GM19351 (cell line): ENCODE measurements at regions not wholly inside any gene's neighbourhood (a gene's known extent, or its start where the extent isn't known, plus 50 kb on each side); places are given as distances from the start of the nearest gene placed in this dataset.

ENCODE experiments used
- ATAC-seq: cut with Tn5 transposase; IDR thresholded peaks from one replicate; pipeline ENCODE4 v1.9.1; 2021; ENCODE audit warnings: mild to moderate bottlenecking, moderate library complexity; ENCODE audit not compliant: unreplicated experiment

- no peak for ATAC-seq
These were observed 644.8 kb upstream of the PKN2 start for GRCh38 chr1:88039240-88039639.

- ATAC-seq = no peak
These were observed 640.2 kb upstream of the PKN2 start for GRCh38 chr1:88043834-88044233.

GRCh38 chr1:88052167-88052566 lies 631.9 kb upstream of the PKN2 start:
- ATAC-seq = no peak

DNA sequence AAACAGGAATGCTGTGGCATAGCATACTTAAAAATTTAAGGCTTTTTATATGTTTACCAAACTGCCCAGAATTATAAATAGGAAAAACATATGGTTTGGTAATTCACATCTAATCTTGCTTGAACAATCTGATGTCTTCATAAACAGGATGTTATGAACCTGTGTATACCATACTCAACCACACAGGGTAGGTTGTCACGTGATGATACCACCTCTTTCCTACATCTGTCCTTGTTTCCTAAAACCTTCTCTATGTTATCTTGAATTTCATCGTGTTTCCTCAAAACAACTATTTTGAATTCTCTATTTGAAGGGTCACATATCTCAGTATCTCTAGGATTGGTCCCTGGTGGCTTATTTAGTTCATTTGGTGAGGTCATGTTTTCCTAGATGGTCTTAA lies 631.0 kb upstream of the PKN2 start:
- ATAC-seq = no peak

- ATAC-seq = no peak
These were observed 627.2 kb upstream of the PKN2 start for GRCh38 chr1:88056881-88057280.

- ATAC-seq = no peak
These were observed 625.9 kb upstream of the PKN2 start for GRCh38 chr1:88058205-88058604.

GRCh38 chr1:88060112-88060673 lies 623.9 kb upstream of the PKN2 start:
- no peak for ATAC-seq

DNA sequence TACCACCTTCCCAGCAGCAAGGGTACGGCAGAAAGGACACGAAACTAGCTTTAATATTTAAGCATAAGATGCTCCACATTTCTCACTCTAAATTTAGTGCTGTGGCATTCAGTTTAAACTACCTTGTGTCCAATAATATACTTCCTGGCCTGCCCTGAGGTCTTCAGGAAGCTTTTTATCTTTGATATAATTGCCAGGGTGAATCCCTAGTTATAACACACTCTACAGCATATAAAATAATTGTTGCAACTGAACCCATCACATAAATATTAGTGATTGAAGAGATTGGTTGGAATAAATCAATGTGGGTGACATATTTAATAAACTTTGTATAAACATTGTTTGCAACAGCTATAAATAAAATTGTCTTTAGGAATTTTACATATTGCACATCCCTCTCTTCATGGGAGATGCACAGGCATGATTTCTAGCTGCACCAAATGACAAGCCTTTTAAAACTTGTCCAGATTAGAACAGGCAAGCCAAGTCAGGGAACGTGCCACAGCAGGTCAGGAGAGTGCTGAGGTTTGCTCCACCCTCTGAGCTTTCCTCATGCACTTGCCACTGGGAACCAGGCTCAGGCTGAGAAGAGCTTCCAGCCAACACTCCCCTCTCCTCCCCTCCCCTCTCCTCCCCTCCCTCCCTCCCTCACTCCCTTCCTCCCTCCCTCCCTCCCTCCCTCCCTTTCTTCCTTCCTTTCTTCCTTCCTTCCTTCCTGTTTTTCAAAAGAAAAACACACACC lies 623.2 kb upstream of the PKN2 start:
- no peak for ATAC-seq

- peak; percentile 91 for ATAC-seq
These were observed 622.4 kb upstream of the PKN2 start for GRCh38 chr1:88061492-88062177.

DNA sequence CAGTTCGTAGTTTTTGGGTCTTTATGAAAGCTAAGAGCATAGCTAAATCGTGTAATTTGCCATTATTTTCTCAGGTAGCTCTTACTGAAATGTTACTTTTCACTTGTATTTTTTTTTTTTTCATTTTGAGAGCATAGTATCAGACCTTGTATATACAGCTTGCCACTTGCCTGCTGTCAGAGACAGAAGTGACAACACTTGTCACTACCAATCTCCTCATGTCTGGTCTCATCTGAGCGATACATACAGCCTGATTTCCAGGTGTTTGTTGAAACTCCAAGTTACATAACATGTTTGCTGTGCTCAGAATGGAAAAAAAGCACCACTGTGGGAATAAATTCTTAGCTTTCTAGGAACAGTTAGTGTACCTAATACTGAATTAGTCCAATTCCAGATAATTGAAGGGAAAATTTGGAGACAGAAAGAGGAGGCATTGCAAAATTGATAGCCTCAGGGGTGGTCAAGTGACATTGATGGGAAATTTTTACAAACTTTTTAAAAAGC lies 621.4 kb upstream of the PKN2 start:
- ATAC-seq = no peak

GRCh38 chr1:88063605-88064004 lies 620.5 kb upstream of the PKN2 start:
- no peak for ATAC-seq

DNA sequence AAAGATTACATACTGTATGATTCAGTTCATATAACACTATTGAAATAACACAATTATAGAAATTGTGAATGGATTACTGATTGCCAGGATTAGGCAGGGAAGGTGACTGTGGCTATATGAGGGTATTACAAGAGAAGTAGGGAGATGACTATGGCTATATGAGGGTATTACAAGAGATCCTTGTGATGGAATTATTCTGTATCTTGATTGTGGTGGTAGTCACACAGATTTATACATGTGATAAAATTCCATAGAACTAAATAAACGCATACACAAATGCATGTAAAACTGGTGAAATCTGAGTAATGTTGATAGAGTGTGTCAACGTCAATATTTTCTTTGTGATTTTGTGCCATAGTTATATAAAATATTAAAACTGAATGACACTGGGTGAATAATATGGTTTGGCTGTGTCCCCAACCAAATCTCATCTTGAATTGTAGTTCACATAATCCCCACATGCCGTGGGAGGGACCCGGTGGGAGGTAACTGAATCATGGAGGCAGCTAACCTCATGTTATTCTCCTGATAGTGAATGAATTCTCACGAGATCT lies 615.6 kb upstream of the PKN2 start:
- no peak for ATAC-seq

DNA sequence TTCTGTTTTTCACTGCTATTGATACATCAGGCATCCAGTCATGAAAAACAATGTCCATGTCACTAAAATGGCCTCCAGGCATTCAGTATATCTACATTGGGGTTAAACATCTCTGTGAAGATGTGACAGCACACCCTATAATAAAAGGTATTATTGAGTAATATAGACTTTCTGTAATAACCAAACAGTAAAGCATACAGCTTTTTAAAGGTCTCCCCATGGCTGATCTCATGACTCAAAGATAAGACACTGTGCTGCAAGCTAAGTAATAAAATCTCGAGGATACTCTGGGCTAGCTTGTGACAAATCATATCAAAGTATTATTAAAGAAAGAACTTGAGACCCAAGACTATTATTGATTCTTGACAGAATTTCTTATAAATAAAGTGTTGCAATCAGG lies 613.1 kb upstream of the PKN2 start:
- ATAC-seq = no peak

DNA sequence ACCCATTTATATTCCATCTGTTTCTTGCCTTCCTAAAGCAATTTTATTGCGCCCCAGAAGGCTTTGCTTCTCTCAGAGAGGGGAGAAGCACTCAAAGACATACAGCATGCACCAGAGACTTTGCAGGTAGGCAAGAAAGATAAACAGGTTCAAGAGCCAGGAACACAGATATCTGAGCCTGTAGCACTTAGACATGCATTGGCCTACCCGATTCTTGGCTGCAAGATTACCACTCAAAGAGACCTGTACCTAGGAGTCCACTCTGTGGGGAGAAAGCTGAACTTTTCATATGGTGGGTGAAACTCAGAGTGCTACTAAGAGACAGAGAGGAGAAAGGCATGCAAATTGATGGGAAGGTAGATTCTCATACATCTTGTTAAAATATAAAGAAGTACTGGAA lies 609.4 kb upstream of the PKN2 start:
- ATAC-seq = no peak

GRCh38 chr1:88075813-88076212 lies 608.3 kb upstream of the PKN2 start:
- no peak for ATAC-seq

DNA sequence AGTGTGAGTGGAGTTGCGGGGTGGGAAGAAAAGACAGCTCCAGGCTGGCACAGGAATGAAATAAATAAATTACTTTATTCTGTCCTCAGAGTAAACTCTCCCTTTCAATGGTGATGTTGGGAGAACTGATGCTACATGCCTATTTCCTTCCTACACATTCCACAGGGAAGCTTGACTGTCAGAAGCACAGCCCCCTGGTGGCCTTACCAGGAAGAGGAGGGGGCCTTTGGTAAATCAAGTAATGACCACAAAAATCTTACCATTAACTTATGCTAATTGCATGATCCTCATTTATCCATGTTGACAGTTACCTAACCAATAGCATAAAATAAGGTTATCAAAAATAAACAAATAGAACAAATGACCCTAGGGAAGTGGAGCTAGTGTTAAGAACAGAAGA lies 605.0 kb upstream of the PKN2 start:
- ATAC-seq = no peak

GRCh38 chr1:88080875-88081274 lies 603.2 kb upstream of the PKN2 start:
- no peak for ATAC-seq

GRCh38 chr1:88088481-88088880 lies 595.6 kb upstream of the PKN2 start:
- no peak for ATAC-seq

GRCh38 chr1:88089961-88090360 lies 594.1 kb upstream of the PKN2 start:
- no peak for ATAC-seq

DNA sequence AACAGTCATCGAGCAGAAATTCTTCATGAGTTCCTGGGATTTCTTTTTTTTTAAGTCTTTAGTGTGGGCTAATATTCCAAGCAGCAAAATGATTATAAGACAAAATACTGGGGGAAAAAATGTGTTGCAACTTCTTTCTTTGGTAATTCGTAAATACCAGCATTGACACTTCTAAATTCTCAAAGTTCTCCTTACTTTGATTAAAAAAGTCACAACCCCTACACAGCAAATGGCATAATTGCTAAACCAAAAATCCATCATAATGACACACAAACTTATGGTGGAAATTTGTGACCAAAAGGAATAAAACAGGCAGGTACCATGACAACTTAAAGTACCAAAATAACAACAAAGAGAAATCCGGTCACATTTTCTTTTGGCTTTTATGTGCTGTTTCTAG lies 585.2 kb upstream of the PKN2 start:
- ATAC-seq = no peak

GRCh38 chr1:88101041-88101440 lies 583.0 kb upstream of the PKN2 start:
- no peak for ATAC-seq

GRCh38 chr1:88104236-88104635 lies 579.8 kb upstream of the PKN2 start:
- no peak for ATAC-seq
